ENCODE measurements at regions not wholly inside any gene's neighbourhood (a gene's known extent, or its start where the extent isn't known, plus 50 kb on each side); places are given as distances from the start of the nearest gene placed in this dataset.

GRCh38 chr4:140222171-140222570 lies 68.2 kb upstream of the MAML3 start (continued):
- TF ChIP-seq REST (IDR thresholded peaks at IDR 0.05; ENCODE audit: low read depth, low read length), result no peak

- H2AFZ ChIP-seq (ENCODE audit: control insufficient read depth, low read depth, low read length), result no peak overlapping the region
- BruUV-seq (replicated peaks), result no TSS peak
- CTCF ChIA-PET, result interaction anchor here (1.0 kb wide), 1 partner anchor 9 kb away, joined by 3 read pairs; no protein-coding TSS in a partner anchor
- in situ Hi-C loops (cut with MboI) (no loop called here), intact Hi-C loops (cut with micrococcal nuclease; ENCODE audit: unreplicated experiment) (no loop called here)
- DNase-seq (ENCODE audit: low read depth, low spot score), result no peak
- no peak overlapping the region for H3K4me2 ChIP-seq (ENCODE audit: control insufficient read depth, insufficient read depth)
- H3K79me2 ChIP-seq (ENCODE audit: control insufficient read depth, insufficient read depth, low read length), result no peaks in the 10 kb centered on the region
- H3K9ac ChIP-seq (ENCODE audit: control insufficient read depth, insufficient read depth, low read length), result no peak overlapping the region
- SMC1A ChIA-PET (ENCODE audit: uncharacterized antibody, unreplicated experiment), result interaction anchor here (0.5 kb wide), 1 partner anchor 390 kb away, joined by 4 read pairs; no protein-coding TSS in a partner anchor
- no peaks in the 10 kb centered on the region for H4K20me1 ChIP-seq (ENCODE audit: control insufficient read depth, insufficient read depth)
- POLR2A ChIA-PET, result no interaction called here
- H3K27ac ChIP-seq (ENCODE audit: control insufficient read depth, insufficient read depth), result no peak overlapping the region
- H3K9me3 ChIP-seq (replicated peaks; ENCODE audit: control insufficient read depth, insufficient read depth, low read length), result no peaks in the 10 kb centered on the region
- H3K27me3 ChIP-seq (replicated peaks in 1 of 2; ENCODE audit: control insufficient read depth in 2 of 2, insufficient read depth in 2 of 2, low read length in 1 of 2), result no peaks in the 10 kb centered on the region
- ATAC-seq, result no peak
- no peaks in the 10 kb centered on the region for H3K36me3 ChIP-seq (ENCODE audit: control insufficient read depth in 2 of 2, insufficient read depth in 2 of 2, low read length in 1 of 2)
- RAD21 ChIA-PET (ENCODE audit: unreplicated experiment), result no interaction called here
- 0% methylated on average over 2 of the region's 2 CpGs for WGBS (ENCODE audit: insufficient coverage, insufficient replicate concordance, low lambda C conversion rate, missing lambda C conversion rate)
- no peak overlapping the region for H3K4me3 ChIP-seq
- H3K4me1 ChIP-seq (ENCODE audit: control insufficient read depth, insufficient read depth, low read length), result no peaks in the 10 kb centered on the region
- no peak for FAIRE-seq
- TF ChIP-seq ZNF687 (IDR thresholded peaks at IDR 0.05), result no peak
- no peak for TF ChIP-seq ZBTB40 (IDR thresholded peaks at IDR 0.05; ENCODE audit: borderline replicate concordance)
- no peak for TF ChIP-seq ZBTB4 (CRISPR knock-in tag; IDR thresholded peaks at IDR 0.05)
These were observed 66.1 kb upstream of the MAML3 start for GRCh38 chr4:140220058-140220457.

Data from GM12878 (cell line).